ENCODE measurements at regions not wholly inside any gene's neighbourhood (a gene's known extent, or its start where the extent isn't known, plus 50 kb on each side); places are given as distances from the start of the nearest gene placed in this dataset.

DNA sequence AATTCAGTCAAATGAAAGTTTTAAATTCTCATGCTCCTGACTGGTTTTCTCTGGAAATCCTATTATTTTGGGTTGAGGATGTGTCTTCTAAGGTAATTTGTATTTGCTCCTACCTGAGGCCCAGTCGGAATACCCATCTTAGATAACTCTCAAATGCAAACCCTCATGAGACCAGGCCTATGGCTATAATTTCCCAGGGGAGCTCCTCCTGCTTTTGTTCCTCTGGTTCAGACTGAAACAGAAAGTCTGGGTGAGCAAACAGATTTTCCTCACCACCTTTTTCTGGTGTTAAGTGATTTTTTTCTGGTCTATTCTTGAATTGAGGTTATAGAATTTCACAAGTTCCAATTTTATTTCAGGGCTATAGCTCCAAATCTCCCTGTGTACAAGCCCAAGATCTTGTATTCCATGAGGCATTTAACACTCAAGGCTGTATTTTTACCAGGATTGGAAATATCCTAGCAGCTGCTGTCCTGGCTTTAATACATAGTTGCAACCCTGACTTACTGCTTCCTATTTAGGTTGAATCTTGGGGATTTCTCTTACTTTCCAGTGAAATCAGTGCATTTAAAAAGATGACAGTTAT lies 169.1 kb upstream of the PTCHD4 start:
- TF ChIP-seq, protein P1, sequence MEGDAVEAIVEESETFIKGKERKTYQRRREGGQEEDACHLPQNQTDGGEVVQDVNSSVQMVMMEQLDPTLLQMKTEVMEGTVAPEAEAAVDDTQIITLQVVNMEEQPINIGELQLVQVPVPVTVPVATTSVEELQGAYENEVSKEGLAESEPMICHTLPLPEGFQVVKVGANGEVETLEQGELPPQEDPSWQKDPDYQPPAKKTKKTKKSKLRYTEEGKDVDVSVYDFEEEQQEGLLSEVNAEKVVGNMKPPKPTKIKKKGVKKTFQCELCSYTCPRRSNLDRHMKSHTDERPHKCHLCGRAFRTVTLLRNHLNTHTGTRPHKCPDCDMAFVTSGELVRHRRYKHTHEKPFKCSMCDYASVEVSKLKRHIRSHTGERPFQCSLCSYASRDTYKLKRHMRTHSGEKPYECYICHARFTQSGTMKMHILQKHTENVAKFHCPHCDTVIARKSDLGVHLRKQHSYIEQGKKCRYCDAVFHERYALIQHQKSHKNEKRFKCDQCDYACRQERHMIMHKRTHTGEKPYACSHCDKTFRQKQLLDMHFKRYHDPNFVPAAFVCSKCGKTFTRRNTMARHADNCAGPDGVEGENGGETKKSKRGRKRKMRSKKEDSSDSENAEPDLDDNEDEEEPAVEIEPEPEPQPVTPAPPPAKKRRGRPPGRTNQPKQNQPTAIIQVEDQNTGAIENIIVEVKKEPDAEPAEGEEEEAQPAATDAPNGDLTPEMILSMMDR (IDR thresholded peaks at IDR 0.05; ENCODE audit: low read depth, low read length), result no peak
- DNase-seq (ENCODE audit: low read depth, low spot score), result no peak
- no peak overlapping the region for H3K27ac ChIP-seq (ENCODE audit: low read depth, low read length)
- ChIA-PET POLR2A (no interaction called here), CTCF (no interaction called here)
- H3K27me3 ChIP-seq (ENCODE audit: control insufficient read depth, insufficient read depth, low read length), result no peaks in the 10 kb centered on the region
- H3K4me3 ChIP-seq (ENCODE audit: low read depth, low read length), result no peak overlapping the region
- H3K9me3 ChIP-seq (ENCODE audit: control insufficient read depth, insufficient read depth, low read length), result no peaks in the 10 kb centered on the region

GRCh38 chr6:48278261-48278660 lies 167.3 kb upstream of the PTCHD4 start:
- Histone ChIP-seq H3K27me3 (ENCODE audit: control insufficient read depth, insufficient read depth, low read length) (no peaks in the 10 kb centered on the region), H3K9me3 (ENCODE audit: control insufficient read depth, insufficient read depth, low read length) (no peaks in the 10 kb centered on the region), H3K4me3 (ENCODE audit: low read depth, low read length) (no peak overlapping the region), H3K27ac (ENCODE audit: low read depth, low read length) (no peak overlapping the region)
- CTCF ChIA-PET, result no interaction called here
- no peak for DNase-seq (ENCODE audit: low read depth, low spot score)
- POLR2A ChIA-PET, result no interaction called here
- TF ChIP-seq, protein P1 (IDR thresholded peaks at IDR 0.05; ENCODE audit: low read depth, low read length), result no peak

DNA sequence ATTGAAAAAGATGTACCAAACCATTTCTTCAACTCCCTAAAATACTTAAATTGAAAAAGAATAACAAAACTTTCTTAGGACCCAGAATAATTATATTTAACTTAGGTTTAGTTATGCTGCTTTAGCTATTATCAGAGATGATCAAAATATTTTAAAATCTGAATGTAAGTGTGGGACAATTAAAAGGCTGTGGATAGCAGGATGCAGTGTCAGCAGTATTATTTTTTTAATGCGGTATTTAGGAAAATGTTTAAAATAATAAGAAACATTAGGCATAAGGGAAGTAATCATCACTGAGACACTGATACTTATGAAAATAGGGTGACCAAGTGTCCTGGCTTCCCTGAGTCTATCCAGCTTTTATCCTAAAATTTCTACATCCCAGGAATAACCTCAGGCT lies 161.5 kb upstream of the PTCHD4 start:
- POLR2A ChIA-PET, result no interaction called here
- Histone ChIP-seq H3K9me3 (ENCODE audit: control insufficient read depth, insufficient read depth, low read length) (no peaks in the 10 kb centered on the region), H3K4me3 (ENCODE audit: low read depth, low read length) (no peak overlapping the region), H3K27me3 (ENCODE audit: control insufficient read depth, insufficient read depth, low read length) (no peaks in the 10 kb centered on the region), H3K27ac (ENCODE audit: low read depth, low read length) (no peak overlapping the region)
- CTCF ChIA-PET, result no interaction called here
- TF ChIP-seq, protein P1 (IDR thresholded peaks at IDR 0.05; ENCODE audit: low read depth, low read length), result no peak
- no peak for DNase-seq (ENCODE audit: low read depth, low spot score)

DNA sequence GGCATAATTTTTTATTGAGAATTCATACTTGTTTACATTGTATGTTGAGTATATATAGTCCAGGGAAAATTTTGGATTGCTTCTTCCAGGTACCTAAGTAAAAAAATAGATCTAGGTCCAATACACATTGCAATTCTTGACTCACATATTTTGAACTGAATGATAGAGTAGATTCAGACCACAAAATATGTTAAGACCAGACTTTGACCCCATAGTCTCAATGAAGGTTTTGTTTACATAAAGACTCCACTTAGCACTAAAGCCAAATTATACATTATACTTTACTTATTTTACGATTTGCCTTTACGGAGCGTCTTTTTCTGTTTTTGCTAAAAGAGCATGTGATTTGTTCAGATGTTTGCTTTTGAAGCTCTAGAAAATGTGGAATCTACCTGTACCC lies 144.1 kb upstream of the PTCHD4 start:
- no peaks in the 10 kb centered on the region for H3K9me3 ChIP-seq (ENCODE audit: control insufficient read depth, insufficient read depth, low read length)
- no peak for DNase-seq (ENCODE audit: low read depth, low spot score)
- ChIA-PET POLR2A (no interaction called here), CTCF (no interaction called here)
- no peaks in the 10 kb centered on the region for H3K27me3 ChIP-seq (ENCODE audit: control insufficient read depth, insufficient read depth, low read length)
- no peak overlapping the region for H3K4me3 ChIP-seq (ENCODE audit: low read depth, low read length)
- H3K27ac ChIP-seq (ENCODE audit: low read depth, low read length), result no peak overlapping the region
- TF ChIP-seq, protein P1 (IDR thresholded peaks at IDR 0.05; ENCODE audit: low read depth, low read length), result no peak

- CTCF ChIA-PET, result no interaction called here
- TF ChIP-seq, protein P1 (IDR thresholded peaks at IDR 0.05; ENCODE audit: low read depth, low read length), result no peak
Measured at GRCh38 chr6:48249071-48249470, 138.1 kb upstream of the PTCHD4 start.

More at GRCh38 chr6:48249071-48249470, 138.1 kb upstream of the PTCHD4 start:
- DNase-seq (ENCODE audit: low read depth, low spot score), result no peak
- Histone ChIP-seq H3K27me3 (ENCODE audit: control insufficient read depth, insufficient read depth, low read length) (no peaks in the 10 kb centered on the region), H3K27ac (ENCODE audit: low read depth, low read length) (no peak overlapping the region), H3K4me3 (ENCODE audit: low read depth, low read length) (no peak overlapping the region), H3K9me3 (ENCODE audit: control insufficient read depth, insufficient read depth, low read length) (no peaks in the 10 kb centered on the region)
- POLR2A ChIA-PET, result no interaction called here
